ENCODE measurements at regions not wholly inside any gene's neighbourhood (a gene's known extent, or its start where the extent isn't known, plus 50 kb on each side); places are given as distances from the start of the nearest gene placed in this dataset.

- Histone ChIP-seq H4K8ac (ENCODE audit: low read depth in 2 of 2, low read length in 2 of 2) (peak overlapping the region in 1 of 2 experiments; percentile 86; a peak in 3 of 4 replicates), H3K27me3 (ENCODE audit: control insufficient read depth, insufficient read depth, low read length) (peaks cover 6% of the 10 kb centered on the region), H2BK20ac (ENCODE audit: low read depth, low read length) (peak overlapping the region; percentile 91), H4K91ac (ENCODE audit: insufficient read depth, low read depth, low read length) (peak overlapping the region; percentile 85), H4K20me1 (ENCODE audit: insufficient read depth, low read length) (no peaks in the 10 kb centered on the region), H3K4me3 (ENCODE audit: insufficient read depth, low read depth, low read length) (no peak overlapping the region), H3K18ac (ENCODE audit: low read depth, low read length) (peak overlapping the region; percentile 81), H3K36me3 (ENCODE audit: control insufficient read depth, insufficient read depth, low read length) (no peaks in the 10 kb centered on the region), H3K14ac (replicated peaks; ENCODE audit: low read depth, low read length) (peak overlapping the region; percentile 50), H3K27ac (ENCODE audit: insufficient read depth, low read length) (peak overlapping the region; percentile 90; the same call in 1 of the 2 replicates), H3K4me2 (ENCODE audit: low read depth, low read length) (no peak overlapping the region), H3K23ac (ENCODE audit: low read depth, low read length) (no peak overlapping the region), H2BK15ac (ENCODE audit: low read depth, low read length) (peak overlapping the region; percentile 70; the same call in 1 of the 3 replicates), H2BK5ac (ENCODE audit: low read depth, low read length, poor library complexity, severe bottlenecking) (no peak overlapping the region), H3K4ac (ENCODE audit: low read depth, low read length) (peak overlapping the region; percentile 58), H3K79me1 (ENCODE audit: low read depth in 1 of 2, low read length in 2 of 2) (no peaks in the 10 kb centered on the region), H3K9ac (ENCODE audit: low read depth, low read length) (no peak overlapping the region), H2AFZ (replicated peaks; ENCODE audit: low read length, poor library complexity) (no peak overlapping the region), H3K9me3 (ENCODE audit: control insufficient read depth, insufficient read depth, low read length) (no peaks in the 10 kb centered on the region), H3K56ac (ENCODE audit: extremely low read depth, insufficient read depth, low read length) (no peak overlapping the region), H3K4me1 (ENCODE audit: control insufficient read depth, insufficient read depth, low read length) (peaks cover 8% of the 10 kb centered on the region), H3K9me1 (ENCODE audit: insufficient read depth, low read length) (peaks cover 4% of the 10 kb centered on the region), H2AK9ac (replicated peaks; ENCODE audit: low read depth, low read length, poor library complexity) (no peak overlapping the region), H2BK120ac (ENCODE audit: low read depth, low read length) (peak overlapping the region; percentile 91), H4K5ac (ENCODE audit: low read depth, low read length) (peak overlapping the region; percentile 58; the same call in 1 of the 2 replicates), H2AK5ac (ENCODE audit: low read depth, low read length) (peak overlapping the region; percentile 29; the same call in 1 of the 2 replicates)
- intact Hi-C loops (cut with micrococcal nuclease) (no loop called here), in situ Hi-C loops (cut with MboI; ENCODE audit: low sequenced_read_pairs) (no loop called here), dilution Hi-C loops (cut with HindIII; ENCODE audit: low sequenced_read_pairs, unreplicated experiment) (no loop called here)
- ChIA-PET CTCF (interaction anchor here (1.0 kb wide), 1 partner anchor 247 kb away, joined by 3 read pairs; no protein-coding TSS in a partner anchor), POLR2A (ENCODE audit: unreplicated experiment) (no interaction called here)
- 69% methylated on average over 5 of the region's 10 CpGs; no CpG with 5 or more reads in 1 of the 2 experiments for WGBS, 2 experiments (ENCODE audit: extremely low coverage in 2 of 2, insufficient read length in 1 of 2)
- ATAC-seq (ENCODE audit: low read depth) (peak; percentile 52), DNase-seq (peak; percentile 33)
- BruUV-seq (replicated peaks): no TSS peak
- TF ChIP-seq NFE2L2 (IDR thresholded peaks at IDR 0.05; ENCODE audit: low read depth, low read length): no peak
- no peak for TF ChIP-seq MAZ (IDR thresholded peaks at IDR 0.05; ENCODE audit: borderline replicate concordance, low read depth, low read length)
- TF ChIP-seq ELK1 (IDR thresholded peaks at IDR 0.05; ENCODE audit: borderline replicate concordance, low read depth, low read length): no peak
These were observed 415.9 kb downstream of the FGF9 start for GRCh38 chr13:22086597-22087330.
